Hepatocyte (in vitro differentiated cells): ENCODE measurements at regions not wholly inside any gene's neighbourhood (a gene's known extent, or its start where the extent isn't known, plus 50 kb on each side); places are given as distances from the start of the nearest gene placed in this dataset.

Experiments used
- DNase-seq: peaks from one replicate; pipeline ENCODE4 v3.0.0-alpha.2; 2016; ENCODE audit warnings: low spot score
- H2AFZ ChIP-seq: fragments of 200-600 bp; sonication (generic); 2 replicates; pipeline ENCODE4 v1.6.0; 2016; ENCODE audit warnings: antibody characterized with exemption, mild to moderate bottlenecking
- H3K27ac ChIP-seq: fragments of 200-600 bp; sonication (generic); 2 replicates; pipeline ENCODE4 v1.5.1; 2016; ENCODE audit warnings: mild to moderate bottlenecking
- H3K27me3 ChIP-seq: fragments of 200-600 bp; sonication (generic); 2 replicates; pipeline ENCODE4 v1.6.1; 2016
- H3K36me3 ChIP-seq: fragments of 200-600 bp; sonication (generic); replicated peaks from 2 replicates; pipeline ENCODE4 v1.5.1; 2016; ENCODE audit warnings: low read depth; ENCODE audit not compliant: insufficient read depth
- H3K4me1 ChIP-seq: fragments of 200-600 bp; sonication (generic); 2 replicates; pipeline ENCODE4 v1.5.1; 2016; ENCODE audit warnings: mild to moderate bottlenecking, moderate library complexity; ENCODE audit not compliant: insufficient read depth
- H3K4me2 ChIP-seq: fragments of 200-600 bp; sonication (generic); 2 replicates; pipeline ENCODE4 v1.6.0; 2016
- H3K4me3 ChIP-seq: fragments of 200-600 bp; sonication (generic); 2 replicates; pipeline ENCODE4 v1.5.1; 2016; ENCODE audit warnings: mild to moderate bottlenecking
- H3K79me2 ChIP-seq: fragments of 200-600 bp; sonication (generic); 2 replicates; pipeline ENCODE4 v1.6.0; 2017; ENCODE audit warnings: mild to moderate bottlenecking
- H3K9me2 ChIP-seq: fragments of 200-600 bp; sonication (generic); replicated peaks from 2 replicates; pipeline ENCODE4 v1.6.0; 2017; ENCODE audit warnings: mild to moderate bottlenecking; ENCODE audit not compliant: insufficient read depth
- H3K9me3 ChIP-seq: fragments of 200-600 bp; sonication (generic); 2 replicates; pipeline ENCODE4 v1.5.1; 2016; ENCODE audit warnings: low read depth, mild to moderate bottlenecking
- H4K20me1 ChIP-seq: fragments of 200-600 bp; sonication (generic); 2 replicates; pipeline ENCODE4 v1.6.0; 2016; ENCODE audit warnings: mild to moderate bottlenecking; ENCODE audit not compliant: insufficient read depth, poor library complexity, severe bottlenecking
- CTCF ChIP-seq: fragments of 200-600 bp; sonication (generic); IDR thresholded peaks from 2 replicates; pipeline ENCODE4 v1.5.1; 2016; ENCODE audit warnings: antibody characterized with exemption, mild to moderate bottlenecking; ENCODE audit not compliant: poor library complexity
- EZH2 ChIP-seq: fragments of 200-600 bp; sonication (generic); IDR thresholded peaks from 2 replicates; pipeline ENCODE4 v1.6.1; 2016; ENCODE audit warnings: antibody characterized with exemption, mild to moderate bottlenecking, borderline replicate concordance
- EZH2phosphoT487 ChIP-seq: fragments of 200-600 bp; sonication (generic); IDR thresholded peaks from one replicate; pipeline ENCODE4 v1.6.1; 2018; ENCODE audit warnings: antibody characterized with exemption, mild to moderate bottlenecking, low read depth, moderate library complexity; ENCODE audit not compliant: unreplicated experiment, severe bottlenecking
- WGBS: methylation state at CpG from one replicate; pipeline ENCODE4 v1.1.6; 2016; ENCODE audit warnings: low lambda C conversion rate; ENCODE audit errors: missing lambda C conversion rate; 5-methylcytosine and 5-hydroxymethylcytosine counted together

GRCh38 chr12:23088594-23088993, 463.6 kb downstream of the ETNK1 start:
- no peaks in the 10 kb centered on the region for H3K4me1 ChIP-seq
- H3K79me2 ChIP-seq, result no peaks in the 10 kb centered on the region
- DNase-seq, result no peak
- H3K9me3 ChIP-seq, result no peaks in the 10 kb centered on the region
- H4K20me1 ChIP-seq, result no peaks in the 10 kb centered on the region
- H3K9me2 ChIP-seq, result no peaks in the 10 kb centered on the region
- H3K36me3 ChIP-seq, result no peaks in the 10 kb centered on the region
- no peak overlapping the region for H2AFZ ChIP-seq
- no peaks in the 10 kb centered on the region for H3K27me3 ChIP-seq
- no peak for TF ChIP-seq EZH2phosphoT487
- no peak for TF ChIP-seq CTCF
- TF ChIP-seq EZH2, result no peak
- H3K27ac ChIP-seq, result no peak overlapping the region
- H3K4me3 ChIP-seq, result no peak overlapping the region
- 88% methylated on average over 1 of the region's 1 CpG for WGBS
- H3K4me2 ChIP-seq, result no peak overlapping the region

GRCh38 chr12:23093488-23093887, 468.5 kb downstream of the ETNK1 start:
- DNase-seq, result no peak
- WGBS, result 89% methylated on average over 2 of the region's 2 CpGs
- H3K27ac ChIP-seq, result no peak overlapping the region
- H3K27me3 ChIP-seq, result no peaks in the 10 kb centered on the region
- no peak overlapping the region for H3K4me3 ChIP-seq
- H3K4me2 ChIP-seq, result no peak overlapping the region
- no peak overlapping the region for H2AFZ ChIP-seq
- H4K20me1 ChIP-seq, result no peaks in the 10 kb centered on the region
- H3K9me2 ChIP-seq, result no peaks in the 10 kb centered on the region
- no peaks in the 10 kb centered on the region for H3K79me2 ChIP-seq
- no peaks in the 10 kb centered on the region for H3K9me3 ChIP-seq
- TF ChIP-seq CTCF (no peak), EZH2phosphoT487 (no peak), EZH2 (no peak)
- H3K4me1 ChIP-seq, result no peaks in the 10 kb centered on the region
- H3K36me3 ChIP-seq, result no peaks in the 10 kb centered on the region

- 91% methylated on average over 1 of the region's 1 CpG for WGBS
- no peaks in the 10 kb centered on the region for H3K4me1 ChIP-seq
- no peaks in the 10 kb centered on the region for H3K79me2 ChIP-seq
- no peaks in the 10 kb centered on the region for H3K36me3 ChIP-seq
- no peak overlapping the region for H2AFZ ChIP-seq
- DNase-seq, result no peak
- no peaks in the 10 kb centered on the region for H4K20me1 ChIP-seq
- no peaks in the 10 kb centered on the region for H3K9me3 ChIP-seq
- H3K4me2 ChIP-seq, result no peak overlapping the region
- H3K27me3 ChIP-seq, result no peaks in the 10 kb centered on the region
- no peak overlapping the region for H3K27ac ChIP-seq
- no peak overlapping the region for H3K4me3 ChIP-seq
- TF ChIP-seq CTCF (no peak), EZH2 (no peak), EZH2phosphoT487 (no peak)
- no peaks in the 10 kb centered on the region for H3K9me2 ChIP-seq
Measured at GRCh38 chr12:23096321-23096720, 471.4 kb downstream of the ETNK1 start.

- 73% methylated on average over 5 of the region's 5 CpGs for WGBS
- Histone ChIP-seq H3K9me2 (no peaks in the 10 kb centered on the region), H3K4me2 (peak overlapping the region; percentile 2), H3K4me1 (no peaks in the 10 kb centered on the region), H3K36me3 (no peaks in the 10 kb centered on the region), H3K4me3 (no peak overlapping the region), H3K27ac (no peak overlapping the region), H3K79me2 (no peaks in the 10 kb centered on the region), H3K27me3 (no peaks in the 10 kb centered on the region), H4K20me1 (no peaks in the 10 kb centered on the region), H3K9me3 (no peaks in the 10 kb centered on the region), H2AFZ (no peak overlapping the region)
- TF ChIP-seq CTCF (no peak), EZH2phosphoT487 (no peak), EZH2 (no peak)
- DNase-seq, result no peak
Measured at GRCh38 chr12:23098110-23098509, 473.1 kb downstream of the ETNK1 start.
